DMS114 treated with DMSO at 0.1 percent for 48 hours (cell line): ENCODE measurements at regions not wholly inside any gene's neighbourhood (a gene's known extent, or its start where the extent isn't known, plus 50 kb on each side); places are given as distances from the start of the nearest gene placed in this dataset.

Experiments
- DNase-seq: peaks from one replicate; lab custom pipeline; 2025; ENCODE audit not compliant: unreplicated experiment; lab: John Stamatoyannopoulos, UW

- DNase-seq = no peak
Observed at GRCh38 chr11:11045156-11045930, 187.5 kb upstream of the ZBED5 start.

- DNase-seq = no peak
Observed at GRCh38 chr11:11044137-11044855, 186.4 kb upstream of the ZBED5 start.

- DNase-seq = no peak
Observed at GRCh38 chr11:11043721-11044120, 185.9 kb upstream of the ZBED5 start.

- no peak for DNase-seq
Observed at GRCh38 chr11:11039208-11039965, 181.5 kb upstream of the ZBED5 start.

GRCh38 chr11:11038782-11039181, 180.9 kb upstream of the ZBED5 start:
- no peak for DNase-seq

GRCh38 chr11:11038352-11038751, 180.5 kb upstream of the ZBED5 start:
- DNase-seq = no peak

- peak; percentile 16 for DNase-seq
Observed at GRCh38 chr11:11036848-11037732, 179.2 kb upstream of the ZBED5 start.

- no peak for DNase-seq
Observed at GRCh38 chr11:11036185-11036847, 178.5 kb upstream of the ZBED5 start.

- no peak for DNase-seq
Observed at GRCh38 chr11:11035331-11035730, 177.5 kb upstream of the ZBED5 start.

GRCh38 chr11:11034476-11034875, 176.6 kb upstream of the ZBED5 start:
- DNase-seq = no peak

GRCh38 chr11:11032066-11032465, 174.2 kb upstream of the ZBED5 start:
- no peak for DNase-seq

GRCh38 chr11:11029027-11029426, 171.2 kb upstream of the ZBED5 start:
- no peak for DNase-seq

GRCh38 chr11:11028017-11028692, 170.3 kb upstream of the ZBED5 start:
- peak; percentile 1 for DNase-seq

GRCh38 chr11:11027288-11027687, 169.4 kb upstream of the ZBED5 start:
- no peak for DNase-seq

GRCh38 chr11:11025087-11025486, 167.2 kb upstream of the ZBED5 start:
- DNase-seq = no peak

GRCh38 chr11:11022125-11022730, 164.4 kb upstream of the ZBED5 start:
- DNase-seq = peak; percentile 21

GRCh38 chr11:11021563-11021962, 163.7 kb upstream of the ZBED5 start:
- no peak for DNase-seq

- no peak for DNase-seq
Observed at GRCh38 chr11:11020747-11021149, 162.9 kb upstream of the ZBED5 start.

GRCh38 chr11:11020219-11020726, 162.4 kb upstream of the ZBED5 start:
- no peak for DNase-seq
